ENCODE measurements at regions not wholly inside any gene's neighbourhood (a gene's known extent, or its start where the extent isn't known, plus 50 kb on each side); places are given as distances from the start of the nearest gene placed in this dataset.
"Not testable (repeated sequence)": the region's sequence is repeated elsewhere in the genome, so short reads cannot be mapped to it uniquely, and the experiment has no call there.

GRCh38 chr6:140039364-140039763 is 664.9 kb upstream of the CITED2 start:
- DNase-seq, result no peak

DNA sequence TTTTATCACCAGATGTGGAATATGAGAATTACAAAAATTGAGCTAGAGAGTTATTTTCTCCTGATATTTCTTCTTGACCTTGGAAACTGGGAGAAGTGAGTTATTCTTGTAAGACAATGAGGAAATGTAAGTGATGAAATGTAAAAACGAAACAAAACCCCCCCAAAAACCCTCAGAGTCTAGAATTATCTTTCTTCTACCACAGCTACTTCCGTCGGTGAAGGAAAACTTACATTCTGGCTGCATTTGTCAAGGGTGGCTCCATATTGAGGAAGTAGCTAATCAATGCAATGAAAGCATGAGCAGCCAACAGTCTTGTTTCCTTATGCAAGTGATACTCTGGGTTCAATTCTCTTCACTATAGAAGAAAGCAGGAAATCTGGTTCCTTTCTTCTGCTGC is 661.7 kb upstream of the CITED2 start:
- DNase-seq, result no peak

DNA sequence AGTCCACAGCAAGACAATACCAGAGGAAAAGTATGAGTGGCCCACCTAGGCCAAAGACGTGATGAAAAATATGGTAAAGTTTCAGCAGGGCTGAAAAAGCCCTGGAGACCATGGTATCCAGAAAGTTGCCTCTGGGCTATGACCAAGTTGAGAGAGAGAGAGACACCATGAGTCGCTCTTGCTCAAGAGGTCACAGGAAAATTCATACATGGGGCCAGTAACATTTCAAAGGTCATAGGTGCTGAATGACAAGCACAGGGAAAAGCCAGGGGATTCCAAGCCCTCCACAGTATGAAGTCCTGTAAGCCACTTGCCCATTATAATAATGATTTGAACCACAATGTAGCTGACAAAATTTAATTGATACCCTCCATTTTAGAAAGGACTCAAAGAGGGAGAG is 657.7 kb upstream of the CITED2 start:
- no peak for DNase-seq

DNA sequence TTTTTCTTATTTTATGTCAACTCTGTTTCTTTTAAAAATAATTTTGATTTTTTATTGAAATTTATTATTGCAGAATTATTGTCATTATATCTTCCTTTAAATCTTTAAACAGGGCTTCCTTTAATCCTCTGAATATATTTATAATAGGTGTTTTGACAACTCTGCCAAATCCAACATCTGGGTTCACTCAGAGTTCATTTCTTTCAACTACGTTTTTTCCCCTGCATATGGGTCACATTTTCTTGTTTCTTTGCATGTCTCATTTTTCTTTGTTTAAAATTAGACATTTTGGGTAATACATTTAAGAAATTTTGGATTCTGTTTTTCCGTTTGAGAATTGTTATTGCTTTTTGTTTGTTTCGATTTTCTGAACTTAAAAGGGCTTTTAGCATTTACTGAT is 655.1 kb upstream of the CITED2 start:
- no peak for DNase-seq

- DNase-seq, result no peak
Measured at GRCh38 chr6:140027219-140027618, 652.8 kb upstream of the CITED2 start.

- DNase-seq, result no peak
Measured at GRCh38 chr6:140026546-140026945, 652.1 kb upstream of the CITED2 start.

DNA sequence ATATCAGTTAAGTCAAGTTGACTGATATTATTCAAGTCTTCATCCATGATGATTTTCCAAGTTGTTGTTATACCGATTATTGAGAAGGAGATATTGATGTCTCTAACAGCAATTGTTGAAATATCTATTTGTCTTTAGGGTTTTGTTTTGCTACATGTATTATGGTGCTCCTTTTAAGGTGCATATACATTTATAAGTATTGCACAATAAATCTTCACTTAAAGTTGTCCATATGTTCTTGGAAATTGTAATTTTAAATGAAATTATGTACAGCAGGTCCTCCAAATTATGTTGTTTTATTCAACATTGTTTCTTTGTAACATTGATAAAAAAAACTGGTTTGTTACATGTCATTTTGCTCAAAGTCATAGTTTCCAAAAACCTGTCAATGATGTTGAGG is 650.7 kb upstream of the CITED2 start:
- no peak for DNase-seq

DNA sequence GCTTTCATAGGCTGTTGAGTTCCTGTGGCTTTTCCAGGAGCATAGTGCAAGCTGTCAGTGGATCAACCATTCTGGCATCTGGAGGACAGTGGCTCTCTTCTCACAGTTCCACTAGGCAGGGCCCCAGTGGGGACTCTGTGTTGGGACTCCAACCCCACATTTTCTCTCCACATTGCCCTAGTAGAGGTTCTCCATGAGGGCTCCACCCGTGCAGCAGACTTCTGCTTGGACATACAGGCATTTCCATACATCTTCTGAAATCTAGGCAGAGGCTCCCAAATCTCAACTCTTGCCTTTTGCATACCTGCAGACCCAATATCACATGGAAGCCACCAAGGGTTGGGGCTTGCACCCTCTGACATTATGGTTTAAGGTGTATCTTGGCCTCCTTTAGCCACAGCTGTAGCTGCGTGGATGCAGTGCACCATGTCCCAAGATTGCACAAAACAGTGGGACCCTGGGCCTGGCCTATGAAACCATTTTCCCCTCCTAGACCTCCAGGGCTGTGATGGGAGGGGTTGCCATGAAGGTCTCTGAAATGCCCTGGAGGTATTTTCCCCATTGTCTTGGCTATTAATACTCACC is 645.9 kb upstream of the CITED2 start:
- DNase-seq, result no peak

DNA sequence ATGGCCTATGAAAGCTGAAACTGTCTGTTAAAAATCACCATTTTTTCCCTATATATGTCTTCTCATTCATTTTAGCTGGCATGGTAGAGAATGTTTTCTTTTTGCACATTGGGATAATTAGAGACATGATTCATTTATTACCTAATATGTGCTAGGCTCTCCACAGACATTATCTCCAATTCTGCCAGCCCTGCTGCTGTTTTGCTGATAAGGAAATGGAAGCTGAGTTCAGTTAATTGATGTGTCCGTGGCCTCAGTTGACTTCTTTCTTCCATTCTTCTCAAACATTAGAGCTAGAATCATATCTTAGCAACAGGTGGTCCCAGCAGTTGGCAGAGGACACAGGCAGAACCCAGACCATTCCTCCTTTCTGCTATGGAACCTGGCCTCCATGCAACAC is 644.1 kb upstream of the CITED2 start:
- DNase-seq, result no peak

GRCh38 chr6:140017470-140017869 is 643.0 kb upstream of the CITED2 start:
- no peak for DNase-seq

- DNase-seq, result no peak
Measured at GRCh38 chr6:140012150-140012549, 637.7 kb upstream of the CITED2 start.

GRCh38 chr6:140011537-140011936 is 637.1 kb upstream of the CITED2 start:
- no peak for DNase-seq

- DNase-seq, result no peak
Measured at GRCh38 chr6:140009286-140009685, 634.8 kb upstream of the CITED2 start.

DNA sequence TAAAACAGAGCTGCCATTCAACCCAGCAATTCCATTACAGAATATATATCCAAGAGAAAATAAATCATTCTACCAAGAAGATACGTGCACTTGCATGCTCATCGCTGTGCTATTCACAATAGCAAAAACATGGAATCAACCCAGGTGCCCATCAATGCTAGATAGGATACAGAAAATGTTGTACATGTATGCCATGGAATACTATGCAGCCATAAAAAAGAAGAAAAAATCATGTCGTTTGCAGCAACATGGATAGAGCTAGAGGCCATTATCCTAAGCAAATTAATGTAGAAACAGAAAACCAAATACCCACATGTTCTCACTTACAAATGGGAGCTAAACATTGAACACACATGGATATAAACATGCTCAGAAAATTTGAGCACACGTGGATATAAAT is 633.1 kb upstream of the CITED2 start:
- no peak for DNase-seq

DNA sequence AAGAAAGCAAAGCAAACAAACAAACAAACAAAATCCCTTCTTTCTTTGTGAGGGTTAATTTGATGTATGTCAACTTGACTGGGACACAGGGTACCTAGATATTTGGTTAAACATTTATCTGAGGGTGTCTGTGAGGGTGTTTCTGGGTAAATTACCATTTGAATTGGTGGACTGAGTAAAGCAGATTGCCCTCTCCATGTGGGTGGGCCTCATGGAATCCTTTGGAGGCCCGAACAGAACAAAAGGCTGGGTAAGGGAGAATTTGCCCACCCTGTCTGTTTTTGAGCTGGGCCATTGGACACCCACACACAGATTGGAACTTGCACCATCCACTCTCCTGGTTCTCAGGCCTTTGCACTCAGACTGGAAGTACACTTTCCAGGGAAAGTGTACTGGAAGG is 628.8 kb upstream of the CITED2 start:
- DNase-seq, result no peak

DNA sequence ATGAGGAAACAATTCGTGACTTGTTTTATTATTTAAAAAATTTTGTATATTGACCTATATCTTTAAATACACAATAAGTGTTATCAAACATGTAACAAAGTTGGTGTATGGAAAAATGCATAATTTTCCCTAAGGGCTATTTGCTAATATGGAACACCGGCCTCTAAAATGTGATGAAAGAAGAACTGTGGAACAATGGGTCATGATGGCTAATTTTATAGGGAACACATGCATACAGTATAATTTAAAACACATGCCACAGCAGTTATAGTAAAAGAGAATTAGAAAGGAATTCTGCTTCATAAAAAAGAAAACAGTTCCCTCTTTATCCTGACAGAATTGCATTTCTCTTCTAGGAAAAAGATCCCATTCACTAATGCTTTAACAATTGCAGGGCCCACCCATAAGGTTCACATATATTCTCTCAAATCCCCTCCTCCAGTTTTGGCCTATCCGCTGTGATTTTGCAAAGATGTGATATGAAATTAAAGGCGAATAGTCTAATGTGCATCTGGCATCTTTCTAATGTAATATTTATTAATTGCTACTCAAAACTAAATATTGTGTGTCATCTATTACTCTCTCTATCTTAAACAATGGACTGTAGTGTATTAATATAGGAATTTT is 628.1 kb upstream of the CITED2 start:
- no peak for DNase-seq

- DNase-seq, result no peak
Measured at GRCh38 chr6:140001821-140002341, 627.4 kb upstream of the CITED2 start.

DNA sequence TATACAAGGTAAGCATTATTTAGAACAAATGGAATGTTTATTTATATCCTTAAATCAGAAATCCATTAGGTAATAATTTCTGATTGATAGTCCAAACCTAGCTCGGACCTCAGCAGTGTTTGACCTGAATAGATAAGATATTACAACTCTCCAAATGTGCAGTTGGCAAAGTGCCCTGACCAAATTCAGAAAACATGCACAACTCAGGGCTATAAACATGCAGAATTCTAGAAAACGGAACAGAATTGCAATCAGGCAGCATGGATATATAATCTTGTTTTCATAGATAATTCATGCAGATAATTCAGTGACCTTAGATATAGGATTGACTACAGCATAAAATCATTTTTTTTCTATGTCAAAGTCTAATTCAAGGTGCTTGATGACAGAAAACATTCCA is 626.6 kb upstream of the CITED2 start:
- no peak for DNase-seq

GRCh38 chr6:139999661-140000060 is 625.2 kb upstream of the CITED2 start:
- DNase-seq, result not testable (repeated sequence)

DNA sequence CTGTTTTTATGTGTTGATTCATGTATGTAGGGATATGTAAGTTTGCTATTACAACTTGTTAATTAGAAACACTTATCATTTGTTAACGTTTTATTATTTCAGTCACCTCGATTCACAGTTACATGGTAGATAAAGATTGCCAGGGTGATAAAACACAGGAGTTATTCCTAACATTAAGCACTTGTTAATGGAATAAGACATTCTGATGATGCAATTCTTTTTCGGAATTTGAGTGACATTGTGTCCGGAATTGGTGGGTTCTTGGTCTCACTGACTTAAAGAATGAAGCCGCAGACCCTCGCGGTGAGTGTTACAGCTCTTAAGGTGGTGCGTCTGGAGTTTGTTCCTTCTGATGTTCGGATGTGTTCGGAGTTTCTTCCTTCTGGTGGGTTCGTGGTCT is 624.0 kb upstream of the CITED2 start:
- not testable (repeated sequence) for DNase-seq

- no peak for DNase-seq
Measured at GRCh38 chr6:139996253-139996834, 621.9 kb upstream of the CITED2 start.

- no peak for DNase-seq
Measured at GRCh38 chr6:139994998-139995397, 620.5 kb upstream of the CITED2 start.

DNA sequence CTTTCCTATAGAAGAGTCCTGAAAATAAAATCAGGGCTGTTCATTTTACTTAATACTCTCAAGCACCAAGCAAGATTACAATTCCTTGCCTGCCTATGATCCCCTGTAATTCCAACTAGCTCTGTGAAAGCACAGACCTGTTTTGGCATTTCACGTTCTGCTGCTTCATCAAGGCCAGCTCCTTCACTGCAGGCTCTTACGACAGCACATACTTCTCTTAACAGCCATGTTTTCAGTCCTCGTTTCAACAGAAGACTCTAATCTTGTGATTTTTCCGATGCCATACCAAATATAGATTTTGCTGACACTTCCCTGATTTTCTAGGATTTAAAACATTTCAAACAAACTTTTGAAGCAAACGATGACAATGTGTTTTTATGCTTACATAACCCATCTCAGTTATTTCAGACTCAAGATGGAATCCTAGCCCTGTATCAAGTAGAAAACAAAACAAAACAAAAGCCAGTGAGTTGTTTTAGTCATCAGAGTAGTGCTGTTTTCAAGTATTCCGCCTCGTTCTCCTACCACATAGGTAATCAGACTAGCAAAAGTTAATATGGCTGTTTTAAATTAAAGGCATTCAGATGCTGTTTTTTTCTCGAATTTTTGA is 616.5 kb upstream of the CITED2 start:
- no peak for DNase-seq

- no peak for DNase-seq
Measured at GRCh38 chr6:139990026-139990686, 615.7 kb upstream of the CITED2 start.
